GM12874 (cell line): ENCODE measurements at regions not wholly inside any gene's neighbourhood (a gene's known extent, or its start where the extent isn't known, plus 50 kb on each side); places are given as distances from the start of the nearest gene placed in this dataset.

ENCODE experiments used
- TF ChIP-seq, protein P1 (sequence below): IDR thresholded peaks from 2 replicates; pipeline ENCODE4 v1.5.1; 2011; ENCODE audit warnings: low read depth, mild to moderate bottlenecking, control low read depth, low read length, moderate library complexity; ENCODE audit not compliant: insufficient read depth

GRCh38 chr11:87463486-87464102, 425.9 kb downstream of the TMEM135 start:
- TF ChIP-seq, protein P1, sequence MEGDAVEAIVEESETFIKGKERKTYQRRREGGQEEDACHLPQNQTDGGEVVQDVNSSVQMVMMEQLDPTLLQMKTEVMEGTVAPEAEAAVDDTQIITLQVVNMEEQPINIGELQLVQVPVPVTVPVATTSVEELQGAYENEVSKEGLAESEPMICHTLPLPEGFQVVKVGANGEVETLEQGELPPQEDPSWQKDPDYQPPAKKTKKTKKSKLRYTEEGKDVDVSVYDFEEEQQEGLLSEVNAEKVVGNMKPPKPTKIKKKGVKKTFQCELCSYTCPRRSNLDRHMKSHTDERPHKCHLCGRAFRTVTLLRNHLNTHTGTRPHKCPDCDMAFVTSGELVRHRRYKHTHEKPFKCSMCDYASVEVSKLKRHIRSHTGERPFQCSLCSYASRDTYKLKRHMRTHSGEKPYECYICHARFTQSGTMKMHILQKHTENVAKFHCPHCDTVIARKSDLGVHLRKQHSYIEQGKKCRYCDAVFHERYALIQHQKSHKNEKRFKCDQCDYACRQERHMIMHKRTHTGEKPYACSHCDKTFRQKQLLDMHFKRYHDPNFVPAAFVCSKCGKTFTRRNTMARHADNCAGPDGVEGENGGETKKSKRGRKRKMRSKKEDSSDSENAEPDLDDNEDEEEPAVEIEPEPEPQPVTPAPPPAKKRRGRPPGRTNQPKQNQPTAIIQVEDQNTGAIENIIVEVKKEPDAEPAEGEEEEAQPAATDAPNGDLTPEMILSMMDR, result 0 out of 2 replicates have a peak, but pooled peaks have one; percentile 12

DNA sequence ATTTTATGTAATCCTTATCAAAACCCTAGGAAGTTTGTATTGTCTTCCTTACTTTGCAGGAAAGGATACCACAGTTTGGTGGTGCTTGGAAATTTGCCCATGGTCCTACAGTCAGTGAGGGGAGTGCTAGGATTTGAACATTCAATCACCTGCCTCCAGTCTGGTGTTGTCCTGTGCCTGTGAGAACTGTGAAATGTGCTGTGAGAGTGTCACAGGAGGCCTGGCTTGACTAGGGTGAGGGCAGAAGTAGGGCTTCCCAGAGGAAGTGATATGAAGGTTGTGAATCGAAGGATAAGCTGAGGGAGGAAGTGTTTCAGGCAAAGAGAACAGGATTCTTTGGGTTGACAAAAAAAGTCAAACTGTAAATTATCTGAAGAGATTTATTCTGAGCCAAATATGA, 424.4 kb downstream of the TMEM135 start:
- TF ChIP-seq, protein P1, result no peak

DNA sequence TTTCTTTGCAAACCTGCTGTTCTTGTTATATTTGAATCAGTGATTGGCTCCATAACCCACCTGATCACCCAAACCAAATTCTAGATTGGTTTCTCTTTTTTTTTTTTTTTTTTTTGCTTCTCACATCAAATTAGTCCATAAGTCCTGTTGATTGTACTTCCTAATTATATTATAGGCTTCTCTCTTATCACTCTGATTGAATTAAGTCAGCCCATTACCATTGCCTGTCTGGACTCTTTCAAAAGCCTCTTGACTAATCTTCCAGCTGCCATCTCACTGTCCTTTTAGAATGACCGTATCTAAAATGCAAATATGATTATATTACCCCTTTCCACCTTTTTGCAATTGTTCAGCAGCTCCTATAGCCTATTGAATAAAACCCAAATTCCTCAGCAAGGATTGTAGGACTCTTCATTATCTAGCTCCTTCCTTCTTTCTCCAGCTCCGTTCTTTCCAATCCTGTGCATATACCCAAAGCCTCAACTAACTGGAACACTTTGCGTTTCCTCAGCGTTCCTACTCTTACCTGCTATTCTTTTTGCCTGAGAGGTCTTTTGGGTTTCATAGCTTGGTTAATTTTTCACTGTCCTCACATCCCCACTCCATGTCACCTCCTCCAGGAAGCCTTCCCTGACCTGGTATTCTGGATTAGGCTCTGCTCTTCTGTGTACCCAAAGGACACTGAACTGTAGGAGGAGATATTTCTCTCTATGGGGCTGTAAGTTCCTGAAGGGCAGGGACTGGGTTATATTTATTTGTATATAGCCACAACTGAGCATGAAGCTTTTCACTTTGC, 423.3 kb downstream of the TMEM135 start:
- TF ChIP-seq, protein P1, result no peak

DNA sequence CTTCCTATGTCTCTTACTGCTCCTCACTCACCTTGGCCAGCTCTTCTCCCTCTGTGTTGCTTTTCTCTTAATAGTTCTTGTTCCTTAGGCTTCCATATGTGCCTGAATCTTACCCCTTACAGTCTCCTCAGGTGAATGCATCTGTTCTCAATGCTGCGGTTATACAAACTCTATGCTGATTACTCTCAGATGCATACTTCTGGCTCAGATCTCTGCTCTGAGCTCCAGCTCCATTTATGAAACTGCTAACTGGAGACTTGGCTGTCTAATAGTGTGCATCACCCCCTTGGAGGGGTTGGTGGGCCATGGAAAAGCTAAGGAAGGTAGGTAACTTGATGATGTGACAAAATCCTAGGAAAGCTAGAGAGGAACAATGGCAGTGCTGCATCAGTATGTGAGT, 422.5 kb downstream of the TMEM135 start:
- TF ChIP-seq, protein P1, result no peak

DNA sequence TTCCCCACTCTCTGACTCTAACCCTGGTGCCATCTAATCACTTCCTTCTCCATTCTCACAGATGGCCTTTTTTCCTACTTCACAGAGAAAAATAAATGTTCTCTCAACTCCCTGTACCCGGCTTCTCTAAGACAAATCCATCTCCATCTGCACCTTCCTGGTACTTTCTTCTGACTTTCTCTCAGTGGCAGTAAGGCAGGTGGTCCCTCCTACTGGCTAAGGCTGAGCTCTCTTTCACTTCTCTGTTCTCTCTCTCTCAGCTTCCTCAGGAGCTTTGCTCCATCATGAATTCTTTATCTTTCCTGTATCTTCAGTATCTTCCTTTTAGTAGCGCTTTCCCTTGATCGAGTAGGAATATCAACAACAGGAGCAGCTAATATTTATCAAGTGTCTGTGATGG, 421.6 kb downstream of the TMEM135 start:
- TF ChIP-seq, protein P1, result no peak

- TF ChIP-seq, protein P1, result no peak
Measured at GRCh38 chr11:87456499-87456898, 418.8 kb downstream of the TMEM135 start.

DNA sequence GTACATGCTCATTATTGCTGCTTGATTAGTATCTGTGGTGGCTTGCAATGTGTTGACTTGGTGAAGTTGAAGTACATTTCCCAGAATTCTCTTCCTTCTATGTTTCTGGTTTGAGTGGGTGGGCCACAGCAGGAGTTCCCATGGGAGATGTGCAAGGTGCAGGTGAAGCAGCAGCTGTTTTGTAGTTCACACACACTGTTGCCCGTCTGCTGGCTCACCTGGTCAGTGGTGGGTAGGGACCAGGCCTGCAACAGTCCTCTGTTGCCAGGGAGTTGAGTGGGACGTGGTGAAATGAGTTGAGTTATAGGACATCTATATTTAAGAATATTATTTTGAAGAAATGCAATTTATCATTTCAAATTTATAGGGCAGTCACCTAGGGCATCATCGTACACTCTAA, 417.4 kb downstream of the TMEM135 start:
- TF ChIP-seq, protein P1, result no peak
